GM18861 (cell line): ENCODE measurements at regions not wholly inside any gene's neighbourhood (a gene's known extent, or its start where the extent isn't known, plus 50 kb on each side); places are given as distances from the start of the nearest gene placed in this dataset.
A peak's percentile ranks its signal among the peaks of the same experiment; 100 is the strongest.

ENCODE experiments used
- ATAC-seq: cut with Tn5 transposase; IDR thresholded peaks from one replicate; pipeline ENCODE4 v1.9.1; 2021; ENCODE audit not compliant: unreplicated experiment

DNA sequence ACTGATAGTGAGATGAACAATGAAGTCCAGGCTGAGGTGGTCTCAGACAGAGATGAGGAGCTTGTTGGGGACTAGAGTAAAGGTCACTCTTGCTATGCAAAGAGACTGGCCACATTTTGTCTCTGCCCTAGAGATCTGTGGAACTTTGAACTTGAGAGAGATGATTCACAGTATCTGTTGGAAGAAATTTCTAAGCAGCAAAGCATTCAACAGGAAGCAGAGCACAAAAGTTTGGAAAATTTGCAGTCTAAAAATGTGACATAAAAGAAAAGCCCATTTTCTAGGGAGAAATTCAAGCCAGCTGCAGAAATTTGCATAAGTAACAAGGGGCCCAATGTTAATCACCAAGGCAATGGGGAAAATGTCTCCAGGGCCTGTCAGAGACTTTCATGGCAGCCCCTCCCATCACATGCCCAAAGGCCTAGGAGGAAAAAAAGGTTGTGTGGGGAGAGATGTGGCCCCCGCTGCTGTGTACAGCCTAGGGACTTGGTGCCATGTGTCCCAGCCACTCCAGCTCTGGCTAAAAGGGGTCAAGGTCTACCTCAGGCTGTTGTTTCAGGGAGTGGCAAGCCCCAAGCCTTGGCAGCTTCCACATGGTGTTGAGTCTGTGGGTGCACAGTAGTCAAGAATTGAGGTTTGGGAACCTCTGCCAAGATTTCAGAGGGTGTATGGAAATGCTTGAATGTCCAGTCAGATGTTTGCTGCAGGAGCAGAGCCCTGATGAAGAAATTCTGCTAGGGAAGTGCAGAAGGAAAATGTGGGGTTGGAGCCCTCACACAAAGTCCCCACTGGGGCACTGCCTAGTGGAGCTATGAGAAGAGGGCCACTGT lies 262.8 kb downstream of the DKK2 start:
- no peak for ATAC-seq

- no peak for ATAC-seq
These were observed 268.1 kb downstream of the DKK2 start for GRCh38 chr4:106767991-106768390.

GRCh38 chr4:106766519-106766918 lies 269.6 kb downstream of the DKK2 start:
- ATAC-seq = no peak

DNA sequence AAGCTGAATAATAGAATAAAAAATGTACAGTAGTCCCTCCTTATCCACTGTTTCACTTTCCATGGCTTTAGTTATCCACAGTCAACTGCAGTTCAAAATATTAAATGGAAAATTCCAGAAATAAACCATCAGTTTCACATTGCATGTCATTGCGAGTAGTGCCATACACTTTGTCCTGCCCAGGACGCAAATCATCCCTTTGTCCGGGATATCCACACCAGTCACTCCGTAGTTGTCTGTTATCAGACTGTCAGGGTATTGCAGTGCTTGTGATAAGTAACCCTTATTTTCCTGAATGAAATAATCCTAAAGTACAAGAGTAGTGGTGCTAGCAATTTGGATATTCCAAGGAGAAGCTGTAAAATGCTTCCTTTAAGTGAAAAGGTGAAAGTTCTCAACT lies 271.3 kb downstream of the DKK2 start:
- ATAC-seq = no peak

DNA sequence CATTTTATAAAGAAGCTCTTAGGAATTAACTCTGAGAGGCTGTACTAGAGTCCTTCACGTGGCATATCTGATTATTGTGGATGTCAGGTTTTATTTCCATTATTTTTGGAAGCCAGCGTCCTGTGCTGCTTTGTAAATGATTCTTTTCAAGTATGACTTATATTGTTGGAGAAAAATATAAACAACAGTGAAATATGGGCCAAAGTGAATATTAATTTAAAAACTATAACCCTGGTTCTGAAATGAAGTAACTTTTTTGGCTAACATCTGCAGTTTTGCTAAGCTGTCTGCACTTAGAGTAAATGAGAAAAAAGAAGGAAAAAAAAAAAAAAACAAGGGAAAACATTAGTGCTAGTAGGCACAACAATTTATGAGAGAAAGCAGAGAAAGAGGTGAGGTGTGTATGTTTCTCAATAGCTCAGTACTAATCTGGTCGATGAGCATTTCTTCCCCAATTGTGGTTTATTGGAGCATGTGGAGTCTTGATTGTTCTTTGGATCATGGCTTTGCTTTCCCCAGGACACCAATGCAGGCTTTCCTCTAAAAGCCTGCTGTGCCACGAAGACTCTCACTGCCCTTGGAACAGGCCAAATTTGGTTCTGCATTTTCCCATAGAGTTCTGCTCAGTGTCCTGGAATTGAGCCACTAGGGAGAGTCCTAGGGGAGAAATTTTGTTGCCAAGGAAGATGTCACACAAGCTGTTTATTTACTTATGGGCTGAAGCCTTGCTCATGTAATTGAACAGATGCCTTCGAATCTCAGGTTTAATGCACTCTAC lies 273.3 kb downstream of the DKK2 start:
- ATAC-seq = no peak

DNA sequence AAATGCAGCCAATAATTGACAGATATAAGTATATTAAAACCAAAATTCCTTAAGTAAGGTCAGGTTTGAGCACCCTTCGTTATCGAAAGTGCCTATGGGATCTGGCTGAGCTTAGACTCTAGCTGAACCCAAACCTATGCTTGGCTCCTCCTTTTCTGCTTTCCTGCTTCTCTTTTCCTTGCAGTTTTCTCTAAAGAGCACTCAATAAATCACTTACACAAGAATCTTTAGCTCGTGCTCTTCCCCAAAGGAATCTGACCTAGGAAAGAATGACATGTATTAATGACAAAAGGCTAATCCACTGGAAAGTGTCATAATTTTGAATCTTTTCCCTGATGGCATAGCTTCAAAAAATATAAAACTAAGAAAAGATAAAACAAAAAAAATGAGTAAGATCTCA lies 282.7 kb downstream of the DKK2 start:
- ATAC-seq = no peak

DNA sequence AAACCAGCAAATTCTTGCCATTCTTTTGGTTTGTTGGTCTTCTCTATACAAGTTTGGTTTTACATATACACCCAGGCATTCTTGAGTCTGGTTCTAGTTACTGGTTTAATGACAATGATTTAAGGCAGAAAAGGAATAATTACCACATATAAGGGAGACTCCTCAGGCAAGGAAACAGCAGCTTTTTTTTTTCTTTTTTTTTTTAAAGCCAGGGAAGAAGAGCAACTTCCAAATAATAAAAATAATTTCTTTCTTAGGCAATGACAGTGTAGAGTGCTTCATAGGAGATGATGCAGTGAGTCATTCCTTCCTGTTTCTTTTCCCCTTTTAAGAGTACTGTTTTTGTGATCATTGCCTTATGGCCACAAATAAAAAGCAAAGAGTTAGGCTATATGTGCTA lies 289.7 kb downstream of the DKK2 start:
- ATAC-seq = no peak

DNA sequence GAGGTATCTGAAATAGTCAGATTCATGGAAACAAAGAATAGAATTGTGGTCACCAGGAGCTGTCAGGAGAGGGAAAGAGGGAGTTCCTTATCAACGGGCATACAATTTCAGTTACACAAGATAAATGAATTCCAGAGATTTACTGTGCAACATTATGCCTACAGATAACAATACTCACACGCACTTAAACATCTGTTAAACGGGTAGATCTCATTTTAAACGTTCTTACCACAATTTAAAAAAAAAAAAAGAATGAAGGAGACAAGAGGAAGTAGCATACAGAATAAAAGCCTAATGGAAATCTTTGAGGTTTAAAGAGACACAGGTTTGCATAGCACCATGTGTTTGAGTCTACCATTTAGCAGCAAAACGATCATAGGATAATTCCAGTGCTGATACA lies 298.0 kb downstream of the DKK2 start:
- ATAC-seq = no peak

DNA sequence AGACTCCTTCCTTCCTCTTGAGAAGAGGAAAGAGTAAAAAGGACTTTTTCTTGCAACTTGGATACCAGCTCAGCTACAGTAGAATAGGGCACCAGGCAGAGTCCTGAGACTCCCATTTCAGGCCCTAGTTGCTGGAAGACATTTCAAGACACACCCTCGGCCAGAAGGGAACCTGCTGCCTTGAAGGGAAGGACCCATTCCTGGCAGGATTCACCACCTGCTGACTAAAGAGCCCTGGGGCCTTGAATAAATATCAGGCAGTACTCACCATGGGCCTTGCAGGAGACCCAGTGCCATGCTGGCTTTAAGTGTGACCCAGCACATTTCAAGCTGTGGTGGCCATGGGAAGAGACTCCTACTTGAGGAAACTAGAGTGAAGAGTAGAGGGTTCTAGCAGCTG lies 317.6 kb downstream of the DKK2 start:
- ATAC-seq = no peak

DNA sequence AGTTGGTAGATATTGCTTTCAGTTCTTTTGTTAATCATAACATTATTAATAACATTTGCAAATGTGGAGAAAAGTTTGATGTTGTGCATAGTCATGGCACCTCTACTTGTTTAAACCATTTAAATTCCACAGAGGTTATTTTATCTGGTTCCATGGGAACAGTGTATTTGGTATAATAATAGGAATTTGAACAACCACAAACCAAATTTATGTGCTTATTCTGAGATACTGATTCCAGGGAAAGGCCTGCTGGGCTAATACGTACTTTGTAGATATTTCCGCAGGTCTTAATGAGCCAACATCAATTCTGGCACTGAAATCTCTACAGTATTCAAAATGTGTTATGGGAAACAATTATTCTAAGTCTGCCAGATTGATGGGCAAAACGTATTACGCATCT lies 319.0 kb downstream of the DKK2 start:
- ATAC-seq = no peak

DNA sequence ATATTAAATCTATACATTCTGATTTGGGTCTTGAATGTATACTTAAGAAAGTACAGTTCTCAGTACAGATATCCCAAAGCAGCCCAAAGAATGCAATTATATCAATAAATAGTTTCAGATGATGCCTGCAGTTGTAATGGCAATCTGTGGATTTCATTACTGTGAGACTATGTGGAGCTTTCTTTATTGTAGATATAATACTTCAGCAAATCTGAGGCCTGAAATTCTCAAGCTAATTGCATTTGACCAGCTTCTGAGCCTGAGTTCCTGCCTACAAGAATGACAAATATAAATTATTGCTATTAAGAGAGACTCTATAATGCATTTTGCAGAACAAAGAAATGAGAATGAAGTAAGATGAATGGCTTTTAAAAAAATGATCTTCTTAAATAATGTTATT lies 320.3 kb downstream of the DKK2 start:
- no peak for ATAC-seq

DNA sequence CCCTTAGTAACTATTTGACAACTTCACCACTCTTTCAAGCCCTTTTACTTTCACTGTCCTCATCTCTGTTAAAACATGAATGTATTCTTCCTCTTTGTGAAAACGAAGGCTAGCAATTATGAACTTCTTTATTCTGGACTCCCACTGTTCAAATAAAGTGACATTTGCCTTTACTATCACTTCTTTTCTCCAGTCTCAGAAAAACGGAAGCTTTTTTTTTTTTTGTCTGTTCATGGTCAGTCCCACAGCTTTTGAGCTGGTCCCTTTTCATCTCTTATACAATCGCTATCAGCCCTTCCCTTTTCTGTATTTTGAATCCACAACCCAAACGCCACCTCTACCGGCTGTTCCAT lies 327.7 kb downstream of the DKK2 start:
- no peak for ATAC-seq

DNA sequence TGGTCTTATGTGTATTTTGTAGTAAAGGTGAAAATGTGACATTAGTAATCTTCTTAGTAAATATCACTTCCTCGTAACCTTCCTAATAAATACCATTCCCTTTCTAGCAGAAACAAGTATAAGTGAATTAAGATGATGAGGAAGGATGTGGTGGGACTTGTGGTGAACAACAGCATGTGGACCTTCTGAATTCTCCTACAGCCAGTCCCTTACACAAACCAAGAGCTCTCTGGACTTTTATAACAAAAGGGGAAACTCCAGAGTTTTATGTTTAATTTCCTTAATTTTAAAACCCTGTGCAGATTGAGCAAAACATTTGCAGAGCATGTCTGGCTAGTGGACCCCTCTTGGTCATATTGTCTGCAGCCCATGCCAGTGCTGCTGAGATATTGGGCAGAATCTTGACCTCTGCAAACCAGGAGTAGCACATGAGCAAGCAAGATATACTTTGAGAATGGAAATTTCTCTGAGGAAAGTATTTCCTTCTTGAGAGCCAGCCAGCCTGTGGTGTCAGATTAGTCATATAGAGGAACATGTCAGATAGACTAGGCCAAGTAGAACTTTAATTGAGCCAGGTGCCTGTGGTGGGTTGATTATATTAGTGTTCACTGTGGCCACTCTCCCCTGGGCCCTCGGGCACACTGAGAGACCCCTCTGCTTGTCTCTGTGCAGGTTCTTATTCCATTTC lies 328.2 kb downstream of the DKK2 start:
- peak; percentile 84 for ATAC-seq

DNA sequence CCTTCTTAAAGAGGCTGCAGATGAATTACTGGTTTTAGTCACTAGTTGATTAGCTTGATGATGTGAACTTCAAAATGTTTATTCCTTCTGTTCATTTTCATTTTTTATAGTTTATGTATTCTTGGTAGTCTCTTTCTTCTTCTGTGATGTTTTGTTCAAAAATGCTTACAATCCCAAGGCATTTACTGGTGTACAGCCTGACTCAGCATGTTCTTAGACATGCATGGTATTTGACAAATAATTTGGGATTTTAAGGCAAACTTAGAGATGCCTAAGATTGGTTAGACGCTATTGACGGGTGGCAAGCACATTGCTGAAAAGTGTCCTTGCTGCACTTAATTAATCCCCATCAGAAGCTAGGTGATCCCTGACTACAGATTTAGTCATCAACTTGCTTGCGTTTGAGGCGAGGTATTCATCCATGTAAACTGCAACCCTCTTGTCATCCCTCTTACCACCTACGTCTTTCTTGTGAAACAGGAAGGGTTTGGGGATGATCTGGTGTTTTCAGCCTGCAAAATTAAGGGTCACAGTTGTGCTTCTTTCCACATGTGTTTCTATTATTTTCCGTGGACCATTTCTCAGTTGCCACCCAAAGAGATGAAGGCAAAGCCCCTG lies 331.8 kb downstream of the DKK2 start:
- ATAC-seq = no peak

DNA sequence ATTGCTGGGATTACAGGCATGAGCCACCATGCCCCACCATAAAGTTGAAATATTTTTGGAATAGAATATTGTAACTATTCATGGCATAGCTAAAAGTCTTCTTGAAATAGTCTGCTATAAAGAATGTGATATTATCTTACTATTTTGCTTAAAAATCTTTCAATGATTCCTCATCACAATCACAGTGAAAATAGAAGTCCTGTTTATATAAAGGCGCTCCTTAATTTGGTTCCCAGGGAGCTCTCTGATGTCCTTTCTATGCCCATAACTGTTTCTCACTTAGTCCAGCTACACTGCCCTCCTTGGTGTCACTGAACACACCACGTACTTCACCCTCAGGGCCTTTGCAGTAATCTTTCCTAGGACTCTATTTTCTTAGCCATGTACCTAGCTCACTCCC lies 331.7 kb upstream of the GIMD1 start:
- no peak for ATAC-seq

DNA sequence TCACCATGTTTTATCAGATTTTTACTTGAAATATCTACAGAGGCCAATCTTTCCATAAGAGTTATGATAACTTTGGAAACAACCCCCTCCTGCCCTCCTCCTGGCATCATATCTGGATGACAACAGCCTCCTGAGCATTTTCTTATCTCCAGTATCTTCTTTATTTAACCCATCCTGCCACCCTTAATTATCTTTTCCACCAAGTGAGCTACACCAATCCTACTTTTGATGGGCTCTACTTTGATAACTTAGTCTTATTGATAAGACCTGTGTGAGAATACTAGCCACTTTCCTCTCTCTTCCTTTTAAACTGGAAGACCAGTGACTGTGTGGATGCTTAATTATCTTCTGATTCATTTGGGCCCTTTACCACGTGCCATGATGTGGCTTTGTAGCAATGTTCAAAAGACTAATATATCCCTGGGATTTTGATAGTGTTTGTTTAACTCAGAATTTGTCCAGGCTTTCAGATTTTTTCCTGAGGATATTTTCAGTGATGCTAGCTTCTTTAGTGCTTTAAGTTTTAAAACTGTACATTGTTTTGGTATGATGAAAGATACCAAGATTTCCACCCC lies 330.1 kb upstream of the GIMD1 start:
- ATAC-seq = no peak

GRCh38 chr4:106695501-106696262 lies 327.1 kb upstream of the GIMD1 start:
- ATAC-seq = no peak

DNA sequence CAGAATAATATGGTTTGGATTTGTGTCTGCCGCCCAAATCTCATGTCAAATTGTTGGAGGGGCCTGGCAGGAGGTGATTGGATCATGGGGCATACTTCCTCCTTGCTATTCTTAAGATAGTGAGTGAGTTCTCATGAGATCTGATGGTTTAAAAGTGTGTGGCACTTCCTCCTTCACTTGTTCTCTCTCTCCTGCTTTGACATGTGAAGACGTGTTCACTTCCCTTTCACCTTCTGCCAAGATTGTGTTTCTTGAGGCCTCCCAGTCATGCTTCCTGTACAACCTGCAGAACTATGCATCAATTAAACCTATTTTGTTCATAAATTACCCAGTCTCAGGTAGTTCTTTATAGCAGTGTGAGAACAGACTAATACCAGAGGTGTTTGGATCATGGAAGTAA lies 325.7 kb upstream of the GIMD1 start:
- ATAC-seq = no peak

- no peak for ATAC-seq
These were observed 323.2 kb upstream of the GIMD1 start for GRCh38 chr4:106691749-106692148.

DNA sequence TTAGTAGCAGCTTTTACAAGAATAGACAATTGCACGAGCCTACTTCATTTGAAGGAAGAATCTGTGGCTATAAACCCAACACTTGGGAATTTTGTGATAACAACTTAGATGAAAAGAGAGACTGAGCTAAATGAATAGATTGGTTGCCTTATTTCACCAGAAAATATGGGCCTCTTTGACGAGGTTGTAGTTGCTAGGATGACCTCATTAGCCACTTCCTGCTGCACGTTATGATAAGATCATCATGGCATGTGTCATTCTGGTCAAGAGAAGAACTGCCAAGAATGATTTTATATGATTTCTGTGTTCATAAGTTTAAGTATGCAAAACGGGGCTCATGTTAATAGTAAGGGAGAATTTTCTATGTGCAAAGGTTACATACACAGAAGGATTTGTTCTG lies 321.9 kb upstream of the GIMD1 start:
- no peak for ATAC-seq
